PC-3 (cell line): ENCODE measurements at regions not wholly inside any gene's neighbourhood (a gene's known extent, or its start where the extent isn't known, plus 50 kb on each side); places are given as distances from the start of the nearest gene placed in this dataset.
A peak's percentile ranks its signal among the peaks of the same experiment; 100 is the strongest.

Source experiments
- ATAC-seq: fragments of 200-7000 bp; cut with Tn5 transposase; 2 replicates; pipeline ENCODE4 v1.9.1; 2020; ENCODE audit warnings: mild to moderate bottlenecking, moderate library complexity
- BruUV-seq: library from RNA; stranded (reverse); fragments of 400-500 nt; replicated peaks from 2 replicates; lab custom pipeline; 2021; lab: Mats Ljungman, UMichigan
- CTCF ChIA-PET: fragments of 300-600 bp; sonication (Branson Sonifier 250); formaldehyde crosslinking; loops from one replicate; lab custom pipeline; 2022; ENCODE audit warnings: antibody characterized with exemption; lab: Charles Lee
- POLR2A ChIA-PET: fragments of 300-600 bp; sonication (Branson Sonifier 250); formaldehyde crosslinking; loops from one replicate; lab custom pipeline; 2022; ENCODE audit warnings: antibody characterized with exemption; ENCODE audit not compliant: unreplicated experiment; lab: Charles Lee
- DNase-seq: peaks from one replicate; pipeline ENCODE4 v3.0.0-alpha.2; 2015
- H2AFZ ChIP-seq: fragments of 300-600 bp; sonication (generic); 2 replicates; pipeline ENCODE4 v1.6.0; 2016; ENCODE audit warnings: antibody characterized with exemption, low read length
- H3F3A ChIP-seq: fragments of 300-600 bp; sonication (generic); one replicate; pipeline ENCODE4 v1.6.0; 2017; ENCODE audit warnings: antibody characterized with exemption, low read length, control low read depth, mild to moderate bottlenecking; ENCODE audit not compliant: unreplicated experiment
- H3K27ac ChIP-seq: fragments of 300-600 bp; sonication (generic); 2 replicates; pipeline ENCODE4 v1.5.1; 2016; ENCODE audit warnings: mild to moderate bottlenecking, low read length
- H3K27me3 ChIP-seq: fragments of 300-600 bp; sonication (generic); 2 replicates; pipeline ENCODE4 v1.6.1; 2016; ENCODE audit warnings: low read length, mixed read lengths
- H3K36me3 ChIP-seq: fragments of 300-600 bp; sonication (generic); 2 replicates; pipeline ENCODE4 v1.6.1; 2016; ENCODE audit warnings: low read depth, mixed run types, low read length, mixed read lengths
- H3K4me1 ChIP-seq: fragments of 300-600 bp; sonication (generic); 2 replicates; pipeline ENCODE4 v1.5.1; 2016; ENCODE audit warnings: low read length; ENCODE audit not compliant: insufficient read depth
- H3K4me2 ChIP-seq: fragments of 300-600 bp; sonication (generic); 2 replicates; pipeline ENCODE4 v1.6.0; 2016; ENCODE audit warnings: low read length
- H3K4me3 ChIP-seq: fragments of 300-600 bp; sonication (generic); 2 replicates; pipeline ENCODE4 v1.5.1; 2016; ENCODE audit warnings: mild to moderate bottlenecking, low read length, mixed read lengths
- H3K79me2 ChIP-seq: fragments of 300-600 bp; sonication (generic); 2 replicates; pipeline ENCODE4 v1.6.1; 2017; ENCODE audit warnings: low read length, mixed read lengths
- H3K9ac ChIP-seq: fragments of 300-600 bp; sonication (generic); 2 replicates; pipeline ENCODE4 v1.6.0; 2016; ENCODE audit warnings: mild to moderate bottlenecking, low read length
- H3K9me2 ChIP-seq: fragments of 300-600 bp; sonication (generic); replicated peaks from 2 replicates; pipeline ENCODE4 v1.6.1; 2016; ENCODE audit warnings: mixed run types, low read length, mixed read lengths
- H3K9me3 ChIP-seq: fragments of 300-600 bp; sonication (generic); 2 replicates; pipeline ENCODE4 v1.6.1; 2016; ENCODE audit warnings: low read length, mixed read lengths
- H4K20me1 ChIP-seq: fragments of 300-600 bp; sonication (generic); 2 replicates; pipeline ENCODE4 v1.6.1; 2016; ENCODE audit warnings: low read length, mixed read lengths
- EZH2 ChIP-seq: fragments of 300-600 bp; sonication (generic); IDR thresholded peaks from one replicate; pipeline ENCODE4 v1.6.1; 2017; ENCODE audit warnings: antibody characterized with exemption, mild to moderate bottlenecking, low read length; ENCODE audit not compliant: unreplicated experiment
- EZH2phosphoT487 ChIP-seq: fragments of 300-600 bp; sonication (generic); IDR thresholded peaks from 2 replicates; pipeline ENCODE4 v1.6.1; 2018; ENCODE audit warnings: mild to moderate bottlenecking, antibody characterized with exemption, low read length, borderline replicate concordance
- intact Hi-C: fragments of 100-400 bp; cut with micrococcal nuclease; formaldehyde crosslinking; loops from 2 replicates; pipeline ENCODE4 v1.9.0; 2023
- TF ChIP-seq, protein P1 (sequence below): fragments of 300-600 bp; sonication (generic); conservative IDR thresholded peaks from 2 replicates; pipeline ENCODE4 v1.5.1; 2017; ENCODE audit warnings: antibody characterized with exemption, low read depth, mild to moderate bottlenecking, low read length

DNA sequence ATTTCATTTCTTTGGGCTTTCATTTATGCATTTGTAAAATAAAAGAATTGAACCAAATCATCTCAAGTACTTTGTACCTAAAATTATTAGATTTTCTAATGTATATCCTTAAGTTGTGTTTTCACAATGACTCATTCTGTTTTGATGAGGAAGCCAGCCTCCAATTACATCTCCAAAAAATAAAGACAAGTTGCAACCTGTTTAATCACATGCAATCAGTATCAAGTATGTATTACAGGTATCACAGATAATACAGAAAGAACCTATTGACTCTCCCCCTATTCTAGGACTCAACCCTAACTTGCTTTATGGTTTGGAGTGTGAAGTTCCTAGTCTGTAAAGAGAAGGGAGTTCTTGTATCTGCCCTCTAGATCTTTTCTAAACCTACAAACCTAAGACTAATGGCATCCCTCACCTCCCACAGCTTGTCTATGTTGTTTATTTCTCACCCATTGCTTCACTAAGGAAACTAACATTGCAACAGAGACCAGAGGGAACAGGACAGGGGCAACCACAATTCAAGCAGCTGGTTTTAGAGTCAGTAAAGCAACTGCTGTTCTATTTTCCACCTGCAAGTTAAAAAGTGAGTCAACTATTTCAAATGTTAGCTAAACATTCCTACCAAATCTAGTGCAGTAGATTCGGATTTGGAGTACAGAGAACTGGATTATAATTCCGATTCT, 141.1 kb upstream of the ETAA1 start:
- Histone ChIP-seq H3K4me2 (peak overlapping the region; percentile 30), H3K79me2 (no peaks in the 10 kb centered on the region), H4K20me1 (no peaks in the 10 kb centered on the region), H3K4me3 (no peak overlapping the region), H3K9me3 (no peaks in the 10 kb centered on the region), H3K9me2 (no peaks in the 10 kb centered on the region), H3F3A (no peaks in the 10 kb centered on the region), H3K27me3 (no peaks in the 10 kb centered on the region), H3K27ac (peak overlapping the region; percentile 97), H3K9ac (peak overlapping the region; percentile 63), H3K4me1 (peaks cover 50% of the 10 kb centered on the region), H2AFZ (no peak overlapping the region), H3K36me3 (no peaks in the 10 kb centered on the region)
- ATAC-seq, result no peak; the same call in 1 of the 2 replicates
- BruUV-seq, result no TSS peak
- TF ChIP-seq, protein P1, sequence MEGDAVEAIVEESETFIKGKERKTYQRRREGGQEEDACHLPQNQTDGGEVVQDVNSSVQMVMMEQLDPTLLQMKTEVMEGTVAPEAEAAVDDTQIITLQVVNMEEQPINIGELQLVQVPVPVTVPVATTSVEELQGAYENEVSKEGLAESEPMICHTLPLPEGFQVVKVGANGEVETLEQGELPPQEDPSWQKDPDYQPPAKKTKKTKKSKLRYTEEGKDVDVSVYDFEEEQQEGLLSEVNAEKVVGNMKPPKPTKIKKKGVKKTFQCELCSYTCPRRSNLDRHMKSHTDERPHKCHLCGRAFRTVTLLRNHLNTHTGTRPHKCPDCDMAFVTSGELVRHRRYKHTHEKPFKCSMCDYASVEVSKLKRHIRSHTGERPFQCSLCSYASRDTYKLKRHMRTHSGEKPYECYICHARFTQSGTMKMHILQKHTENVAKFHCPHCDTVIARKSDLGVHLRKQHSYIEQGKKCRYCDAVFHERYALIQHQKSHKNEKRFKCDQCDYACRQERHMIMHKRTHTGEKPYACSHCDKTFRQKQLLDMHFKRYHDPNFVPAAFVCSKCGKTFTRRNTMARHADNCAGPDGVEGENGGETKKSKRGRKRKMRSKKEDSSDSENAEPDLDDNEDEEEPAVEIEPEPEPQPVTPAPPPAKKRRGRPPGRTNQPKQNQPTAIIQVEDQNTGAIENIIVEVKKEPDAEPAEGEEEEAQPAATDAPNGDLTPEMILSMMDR, result no peak
- TF ChIP-seq EZH2 (no peak), EZH2phosphoT487 (no peak)
- peak; percentile 45 for DNase-seq
- POLR2A ChIA-PET, result no interaction called here
- intact Hi-C loops, result loop anchor here (5.0 kb wide), 1 partner anchor 206 kb away; no protein-coding TSS in a partner anchor
- CTCF ChIA-PET, result no interaction called here

DNA sequence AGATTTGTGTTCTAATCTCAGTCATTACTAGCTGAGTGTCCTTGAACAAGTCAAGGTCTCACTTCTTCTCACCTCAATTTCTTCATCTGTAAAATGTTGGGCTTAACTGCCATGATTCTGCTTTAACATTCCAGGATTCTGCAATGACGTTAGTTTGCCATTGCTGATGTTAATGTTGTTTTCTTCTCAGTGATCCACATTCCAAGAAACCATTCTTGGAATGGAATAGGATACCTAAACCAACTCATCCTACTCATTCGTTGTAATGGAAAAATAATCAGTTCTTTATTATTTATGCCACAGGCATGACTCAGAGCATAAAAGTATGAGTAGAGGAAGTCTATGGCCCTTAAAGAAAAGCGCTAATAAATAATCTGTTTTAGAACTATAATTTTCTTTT, 140.2 kb upstream of the ETAA1 start:
- Histone ChIP-seq H3K9me2 (no peaks in the 10 kb centered on the region), H4K20me1 (no peaks in the 10 kb centered on the region), H3K27ac (peak overlapping the region; percentile 97), H3F3A (no peaks in the 10 kb centered on the region), H2AFZ (no peak overlapping the region), H3K4me1 (peaks cover 56% of the 10 kb centered on the region), H3K4me2 (peak overlapping the region; percentile 30), H3K9ac (peak overlapping the region; percentile 63), H3K9me3 (no peaks in the 10 kb centered on the region), H3K27me3 (no peaks in the 10 kb centered on the region), H3K36me3 (no peaks in the 10 kb centered on the region), H3K4me3 (no peak overlapping the region), H3K79me2 (no peaks in the 10 kb centered on the region)
- intact Hi-C loops, result loop anchor here (5.0 kb wide), 1 partner anchor 205 kb away; no protein-coding TSS in a partner anchor
- no peak for TF ChIP-seq EZH2
- no peak for TF ChIP-seq EZH2phosphoT487
- TF ChIP-seq, protein P1, result no peak
- ATAC-seq, result peak; percentile 13; the same call in 1 of the 2 replicates
- ChIA-PET POLR2A (no interaction called here), CTCF (no interaction called here)
- DNase-seq, result peak; percentile 81
- BruUV-seq, result no TSS peak

DNA sequence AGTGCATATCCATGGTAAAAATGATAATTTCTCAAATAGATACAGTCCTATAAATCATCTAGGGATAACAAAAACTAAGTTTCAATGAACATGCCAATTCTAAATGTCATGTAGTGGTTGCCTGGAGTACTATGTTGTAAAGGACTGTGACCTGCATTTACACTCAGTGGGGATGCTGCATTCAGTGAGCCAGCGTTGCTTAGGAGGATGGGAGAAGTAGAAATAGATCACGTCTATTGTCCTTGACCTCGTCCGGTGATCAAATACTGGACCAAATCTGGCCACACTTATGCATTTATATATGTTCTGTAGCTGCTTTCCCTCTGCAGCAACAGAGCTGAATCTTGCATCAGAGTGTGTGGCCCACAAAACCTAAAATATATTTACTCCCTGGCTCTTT, 139.0 kb upstream of the ETAA1 start:
- no peaks in the 10 kb centered on the region for H4K20me1 ChIP-seq

More for the DNA sequence above, 139.0 kb upstream of the ETAA1 start:
- ATAC-seq (no peak), DNase-seq (no peak)
- Histone ChIP-seq H3K79me2 (no peaks in the 10 kb centered on the region), H3F3A (no peaks in the 10 kb centered on the region), H3K9me2 (no peaks in the 10 kb centered on the region), H3K4me3 (no peak overlapping the region), H2AFZ (no peak overlapping the region), H3K9me3 (no peaks in the 10 kb centered on the region), H3K4me1 (peaks cover 56% of the 10 kb centered on the region), H3K27ac (peak overlapping the region; percentile 97), H3K9ac (peak overlapping the region; percentile 89), H3K36me3 (no peaks in the 10 kb centered on the region), H3K4me2 (no peak overlapping the region), H3K27me3 (no peaks in the 10 kb centered on the region)
- CTCF ChIA-PET, result interaction anchor here (0.6 kb wide), 1 partner anchor 392 kb away, joined by 3 read pairs; no protein-coding TSS in a partner anchor
- no TSS peak for BruUV-seq
- intact Hi-C loops, result loop anchor here (5.0 kb wide), 1 partner anchor 204 kb away; no protein-coding TSS in a partner anchor
- no peak for TF ChIP-seq EZH2phosphoT487
- TF ChIP-seq, protein P1, result no peak
- no peak for TF ChIP-seq EZH2
- POLR2A ChIA-PET, result no interaction called here
